ENCODE measurements at regions not wholly inside any gene's neighbourhood (a gene's known extent, or its start where the extent isn't known, plus 50 kb on each side); places are given as distances from the start of the nearest gene placed in this dataset.

DNA sequence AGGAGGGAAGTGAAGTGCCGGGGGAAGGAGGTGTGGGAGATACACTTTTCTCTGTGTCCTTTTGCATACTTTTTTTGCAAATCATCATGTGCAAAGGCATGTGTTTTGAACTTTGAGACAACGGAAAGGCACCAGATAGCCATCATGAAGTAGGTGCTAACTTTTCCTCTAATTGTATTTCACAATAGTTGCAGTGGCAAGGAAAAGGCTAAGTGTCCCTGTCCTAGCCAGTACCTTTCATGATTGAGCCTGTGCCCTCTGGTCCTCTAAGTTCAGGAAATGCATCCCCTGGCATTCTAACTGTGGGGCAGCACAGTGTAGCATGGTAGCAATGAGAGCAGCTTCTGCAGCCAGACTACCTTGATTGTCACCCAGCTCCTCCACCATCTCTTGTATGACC, 186.2 kb downstream of the ADSS2 start:
- TF ChIP-seq CTCF (IDR thresholded peaks at IDR 0.05) (no peak), EP300 (IDR thresholded peaks at IDR 0.05) (no peak)

Data from esophagus muscularis mucosa (tissue), 3 donors.